GM21381 (cell line): ENCODE measurements at regions not wholly inside any gene's neighbourhood (a gene's known extent, or its start where the extent isn't known, plus 50 kb on each side); places are given as distances from the start of the nearest gene placed in this dataset.

Experiments used
- ATAC-seq: cut with Tn5 transposase; IDR thresholded peaks from one replicate; pipeline ENCODE4 v1.9.1; 2021; ENCODE audit warnings: mild to moderate bottlenecking, moderate library complexity; ENCODE audit not compliant: unreplicated experiment

DNA sequence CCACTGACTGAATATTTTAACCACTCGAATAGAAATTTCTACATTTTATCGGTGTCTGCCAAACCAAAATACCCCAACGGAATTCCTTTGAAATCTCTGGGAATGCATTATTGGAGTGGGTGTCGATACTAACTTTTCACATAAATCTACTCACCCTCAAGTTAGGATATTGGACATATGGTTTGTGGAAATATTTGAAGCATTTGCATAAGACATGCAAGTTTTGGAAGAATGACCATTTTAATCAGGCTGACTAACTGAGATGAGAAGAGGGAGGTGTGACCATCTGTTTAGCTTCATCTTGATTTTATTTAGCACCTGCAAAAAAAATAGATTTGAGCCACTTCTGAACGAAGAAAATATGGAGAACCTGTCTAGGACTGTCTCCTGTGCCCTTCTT, 61.2 kb downstream of the KLF6 start:
- no peak for ATAC-seq

DNA sequence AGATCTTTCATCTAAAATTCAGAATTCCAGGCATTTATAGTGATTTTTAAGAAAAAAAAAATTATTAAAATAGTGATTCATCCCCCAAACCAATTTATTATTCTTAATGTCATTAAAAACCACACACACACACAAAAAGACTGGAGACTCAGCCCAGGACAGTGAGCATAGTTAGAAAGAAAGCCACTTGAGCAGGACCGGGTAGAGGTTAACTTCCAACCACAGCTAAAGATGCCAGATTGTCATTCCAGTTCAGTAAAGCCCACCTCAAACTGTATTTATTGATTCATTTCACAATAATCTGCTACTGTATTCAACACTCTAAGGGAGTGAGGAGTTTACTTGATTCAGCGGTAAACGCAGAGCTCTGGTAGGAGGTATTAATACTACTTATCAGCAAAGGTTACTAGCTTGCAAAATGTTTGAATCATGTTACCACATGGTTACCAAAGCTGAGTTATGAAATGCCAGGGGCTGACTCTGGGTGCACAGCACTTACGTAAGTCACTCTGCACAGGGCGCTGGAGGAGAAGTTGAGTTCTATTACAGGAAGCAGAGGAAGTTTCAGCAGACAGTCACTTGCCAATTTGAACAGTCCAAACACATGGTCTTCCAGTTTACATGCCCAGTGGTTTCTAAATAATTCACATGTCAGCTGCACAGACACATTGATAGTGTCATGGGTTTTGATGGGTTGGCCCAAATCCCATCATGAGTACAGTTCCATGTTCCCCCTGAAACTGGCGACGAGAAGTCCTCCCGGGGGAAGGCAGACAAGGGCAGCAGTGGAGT, 64.6 kb downstream of the KLF6 start:
- no peak for ATAC-seq

DNA sequence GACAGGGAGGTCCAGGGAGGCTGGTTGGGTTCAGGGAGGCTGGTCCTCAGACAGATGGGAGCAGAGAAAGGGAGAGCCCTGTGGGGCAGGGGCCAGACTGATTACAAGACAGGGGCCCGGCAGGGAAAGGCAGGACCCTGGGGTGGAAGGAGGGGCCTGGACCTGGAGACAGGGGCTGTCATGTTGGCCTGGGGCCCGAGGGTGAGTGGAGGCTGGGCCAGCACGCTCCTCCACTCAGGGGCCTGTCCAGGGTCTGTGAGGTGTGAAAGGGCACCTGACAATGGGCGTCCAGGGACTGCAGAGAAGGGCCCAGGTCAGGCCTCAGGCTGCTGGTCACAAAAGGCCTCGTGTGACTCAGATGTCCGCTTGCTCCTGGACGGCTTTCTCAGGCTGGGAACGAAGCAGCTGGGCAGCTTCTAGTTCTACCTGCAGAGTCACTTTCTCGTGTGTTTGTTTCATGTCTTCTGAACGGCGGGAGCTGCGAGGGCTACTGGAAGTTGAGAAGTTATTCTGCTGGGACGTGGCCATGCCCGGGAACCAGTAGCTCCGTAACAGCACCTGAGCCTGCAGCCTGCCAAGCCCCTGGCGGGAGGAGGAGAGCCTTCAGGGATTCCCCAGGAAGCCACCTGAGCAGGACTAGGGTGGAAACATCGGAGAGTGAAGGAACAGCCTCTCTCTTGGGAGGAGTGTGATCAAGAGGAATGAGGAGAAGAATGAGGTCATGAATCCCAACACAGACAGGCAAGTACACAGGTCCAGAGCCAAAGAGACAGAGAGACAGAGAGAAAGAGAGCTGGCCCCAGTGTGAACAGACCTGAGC, 65.8 kb downstream of the KLF6 start:
- no peak for ATAC-seq

DNA sequence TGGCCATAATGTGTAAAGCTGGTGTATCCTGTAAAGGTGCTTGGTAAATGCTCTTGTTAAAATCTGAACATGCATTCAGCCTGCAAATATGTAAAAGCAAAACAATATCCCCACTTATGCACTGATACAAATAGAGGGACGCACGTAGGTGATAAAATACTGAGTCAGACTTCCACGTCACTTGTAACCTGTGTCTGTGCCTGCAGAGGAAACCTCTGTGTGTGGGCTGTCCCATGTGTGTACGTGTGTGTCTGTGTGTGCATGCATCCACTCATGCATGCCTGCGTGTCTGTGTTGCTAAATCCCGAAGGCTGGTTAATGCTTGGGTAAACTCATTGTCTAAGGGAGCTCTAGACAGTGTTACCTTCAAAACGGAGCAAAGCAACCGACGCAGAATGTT, 68.9 kb downstream of the KLF6 start:
- no peak for ATAC-seq

DNA sequence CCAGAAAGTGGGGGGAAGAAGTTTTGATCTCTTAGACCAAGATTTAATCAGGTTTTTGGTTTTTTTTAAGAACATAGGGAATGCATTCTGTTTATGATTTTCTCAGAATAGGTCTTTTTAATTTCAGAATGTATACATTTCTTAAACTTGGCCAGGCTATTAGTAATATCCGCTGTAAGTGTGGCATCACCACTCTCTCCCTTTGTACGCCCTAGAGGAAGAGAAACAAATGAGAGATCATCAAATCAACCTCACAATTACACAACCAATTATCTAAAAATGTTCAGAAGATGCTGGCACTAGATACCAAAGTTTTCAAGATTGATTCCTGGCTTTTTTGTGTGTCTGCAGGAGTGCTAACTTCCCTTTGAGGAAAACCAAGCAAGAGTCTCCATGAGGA, 70.0 kb downstream of the KLF6 start:
- no peak for ATAC-seq

DNA sequence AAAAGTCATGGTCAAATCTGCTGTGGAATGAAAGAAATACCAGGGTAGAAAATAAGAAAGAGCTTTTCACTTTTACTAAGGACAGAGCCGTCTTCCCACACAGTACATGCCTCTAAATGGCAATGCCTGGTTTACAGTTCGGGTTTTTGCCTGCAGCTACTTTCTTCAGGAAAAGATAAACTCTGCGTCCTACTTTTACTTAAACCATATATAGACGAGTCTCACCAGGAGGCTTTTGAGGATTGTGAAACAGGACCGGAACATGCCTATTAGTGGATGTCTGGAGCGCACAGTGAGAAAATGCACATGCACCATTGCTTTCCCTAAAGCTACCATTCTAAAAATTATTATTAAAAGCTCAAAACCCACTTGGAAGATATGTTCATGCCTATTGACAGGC, 70.5 kb downstream of the KLF6 start:
- no peak for ATAC-seq

DNA sequence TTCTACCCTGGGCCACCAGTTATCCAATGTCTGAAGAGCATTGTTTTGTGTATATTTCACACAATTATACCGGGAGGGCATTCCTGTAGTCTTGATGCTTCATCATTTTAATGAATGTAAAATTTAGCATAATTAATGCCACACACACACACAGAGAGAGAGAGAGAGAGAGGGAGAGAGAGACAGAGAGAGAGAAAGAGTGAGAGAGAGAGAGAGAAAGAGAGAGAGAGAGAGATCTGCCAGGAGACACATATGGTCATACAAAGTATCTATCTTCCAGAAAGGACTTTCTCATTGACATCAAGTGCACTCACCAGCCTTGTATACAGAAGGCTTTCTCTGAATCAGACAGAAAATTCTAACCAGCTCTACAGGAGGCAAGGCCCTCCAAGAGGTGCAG, 72.3 kb downstream of the KLF6 start:
- no peak for ATAC-seq

DNA sequence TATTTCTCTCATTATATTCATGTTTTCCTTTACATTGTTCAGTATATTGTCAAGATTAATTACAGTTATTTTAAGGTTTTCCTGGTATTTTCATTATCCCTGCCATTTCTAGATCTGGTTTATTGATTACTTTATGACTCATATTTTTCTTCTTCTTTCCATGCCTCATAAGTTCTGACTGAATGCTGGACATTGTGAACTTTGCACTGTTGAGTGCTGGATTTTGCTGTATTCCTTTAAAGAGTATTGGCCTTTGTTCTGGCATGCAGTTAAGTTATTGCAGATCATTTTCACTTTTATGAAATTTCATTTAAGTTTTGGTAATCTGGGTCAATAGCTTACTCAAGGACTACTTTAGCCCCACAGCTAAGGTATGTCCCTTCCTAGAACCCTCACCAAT, 73.1 kb downstream of the KLF6 start:
- ATAC-seq, result no peak

DNA sequence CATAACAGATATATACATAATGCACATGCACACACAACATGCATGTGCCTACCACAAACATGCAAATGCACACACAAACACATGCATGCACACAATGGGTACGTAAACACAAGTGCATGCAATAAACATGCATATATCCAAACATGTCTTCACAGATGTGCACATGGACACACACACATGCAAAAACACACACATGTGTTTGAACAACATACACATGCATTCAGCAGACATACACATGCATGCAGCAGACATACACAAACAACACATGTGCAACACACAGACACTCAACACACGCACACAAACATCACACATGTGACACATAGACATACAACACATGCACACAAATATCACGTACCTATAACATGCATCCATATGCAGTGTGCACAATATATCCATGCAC, 74.2 kb downstream of the KLF6 start:
- ATAC-seq, result no peak

DNA sequence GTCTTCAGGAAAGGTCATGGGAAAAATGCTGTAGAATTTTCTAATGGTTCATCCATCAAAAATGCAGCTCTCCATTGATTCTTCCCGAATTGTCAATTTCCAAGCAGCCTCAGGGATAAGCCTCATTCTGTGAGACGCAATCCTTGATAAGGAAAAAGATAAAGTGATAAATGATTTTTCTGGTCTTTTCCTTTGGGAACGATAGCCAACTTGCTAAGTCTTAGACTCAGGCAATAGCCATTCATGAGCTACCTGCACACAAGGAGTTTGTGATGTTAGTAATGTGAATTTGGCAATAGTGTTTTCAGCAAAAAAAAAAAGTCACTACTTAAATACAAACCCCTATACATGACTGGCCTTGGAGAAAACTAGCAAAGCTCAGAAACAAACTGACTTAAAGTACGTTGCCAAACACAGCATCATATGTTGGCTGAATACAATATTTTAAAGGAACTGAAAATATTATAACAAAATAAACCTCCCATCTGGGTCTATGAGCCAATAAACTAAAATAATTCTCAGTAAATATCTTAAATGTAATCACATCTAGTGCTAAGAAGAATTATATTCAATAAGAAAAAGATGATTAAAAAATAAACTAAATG, 75.5 kb downstream of the KLF6 start:
- ATAC-seq, result no peak

DNA sequence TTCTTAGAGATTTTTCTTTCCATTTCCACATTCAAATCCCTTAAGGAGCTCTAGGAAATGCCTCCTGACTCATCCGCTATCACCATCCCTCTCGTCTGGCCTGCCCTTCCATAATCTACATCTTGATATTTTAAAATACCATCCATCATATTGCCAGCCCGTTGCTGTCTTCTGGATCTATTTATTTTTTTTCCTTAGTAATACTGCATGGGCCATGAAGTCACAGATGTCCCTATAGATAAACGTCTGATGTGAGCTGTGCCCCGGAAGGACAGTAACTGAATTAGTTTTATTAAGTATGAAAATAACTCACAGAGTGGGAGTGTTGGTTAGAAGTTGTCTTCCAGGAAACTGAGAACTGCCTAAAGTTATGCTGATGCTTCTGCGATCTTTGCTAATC, 76.2 kb downstream of the KLF6 start:
- no peak for ATAC-seq

DNA sequence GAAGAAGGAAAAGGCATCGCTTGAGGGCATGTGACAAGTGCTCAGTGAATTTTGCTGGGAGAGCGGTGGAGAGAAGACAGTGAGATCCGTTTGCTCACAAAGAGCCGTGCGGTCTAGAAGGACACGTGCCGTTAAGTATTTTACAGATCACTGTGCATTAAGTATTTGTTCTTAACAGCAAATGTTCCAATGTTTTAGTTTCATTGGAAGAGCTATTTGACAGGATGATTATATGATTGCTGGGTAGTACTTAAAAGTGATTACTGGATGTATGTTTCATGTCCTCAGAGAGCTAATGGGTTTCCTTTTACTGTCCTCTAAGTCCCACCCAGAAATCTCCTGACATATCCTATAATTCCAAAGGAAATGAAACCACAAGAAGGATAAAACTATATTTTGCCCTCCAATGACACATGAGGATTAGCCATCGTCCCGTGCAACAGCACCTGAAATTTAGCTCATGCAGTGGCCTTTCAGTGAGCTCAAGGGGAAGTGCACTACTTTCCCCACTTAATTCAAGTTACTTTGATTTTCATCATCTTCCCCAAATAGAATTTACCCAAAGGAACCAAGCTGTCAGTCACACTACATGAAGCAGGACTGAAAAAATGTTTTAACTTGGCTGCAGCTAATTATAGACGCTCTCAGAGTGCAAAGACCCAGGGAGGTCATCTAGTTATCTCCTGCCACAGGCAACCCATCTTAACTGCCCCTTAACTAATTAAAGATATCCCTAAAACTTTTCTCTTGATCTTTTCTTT, 80.3 kb downstream of the KLF6 start:
- ATAC-seq, result no peak

DNA sequence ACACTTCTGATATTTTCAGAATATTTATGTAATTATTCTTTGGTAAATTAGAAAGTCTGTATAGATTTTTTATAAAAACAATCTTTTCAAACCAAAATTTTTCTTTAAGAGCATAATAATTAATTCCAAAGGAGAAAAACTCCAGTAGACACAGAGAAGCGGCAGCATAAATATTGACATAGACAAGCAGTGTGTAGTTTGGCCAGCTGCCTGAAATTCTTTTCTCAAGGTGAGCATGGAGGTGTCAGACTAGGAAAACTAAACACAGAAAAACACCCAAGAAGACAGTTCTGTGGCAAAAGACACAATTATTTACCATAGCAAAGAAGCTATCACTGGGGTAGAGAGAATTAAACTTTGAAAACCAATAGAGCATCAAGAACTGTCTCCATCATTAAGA, 82.4 kb downstream of the KLF6 start:
- ATAC-seq, result no peak

DNA sequence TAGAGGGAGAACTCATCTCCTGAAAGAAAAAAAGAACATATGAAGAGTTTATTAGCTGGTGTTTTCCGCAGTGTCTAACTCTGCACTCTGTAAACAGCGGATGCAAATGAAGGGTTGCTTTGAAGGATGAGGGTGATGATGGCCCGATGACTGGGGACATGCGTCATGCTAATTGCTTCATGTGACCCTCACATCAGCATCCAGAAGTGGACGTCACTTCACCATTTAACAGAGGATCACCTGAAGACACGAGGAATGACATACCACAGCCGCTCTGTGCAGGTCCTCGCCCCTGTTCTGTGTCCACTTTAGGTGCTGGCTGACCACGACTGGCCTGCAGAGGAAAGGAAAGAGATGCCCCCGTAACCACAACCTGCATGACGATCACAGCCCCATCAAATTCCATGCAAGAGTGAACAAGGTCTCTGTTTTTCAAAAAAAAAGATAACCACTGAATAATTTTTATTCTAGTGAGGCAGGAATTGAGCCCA, 82.9 kb downstream of the KLF6 start:
- ATAC-seq, result no peak

DNA sequence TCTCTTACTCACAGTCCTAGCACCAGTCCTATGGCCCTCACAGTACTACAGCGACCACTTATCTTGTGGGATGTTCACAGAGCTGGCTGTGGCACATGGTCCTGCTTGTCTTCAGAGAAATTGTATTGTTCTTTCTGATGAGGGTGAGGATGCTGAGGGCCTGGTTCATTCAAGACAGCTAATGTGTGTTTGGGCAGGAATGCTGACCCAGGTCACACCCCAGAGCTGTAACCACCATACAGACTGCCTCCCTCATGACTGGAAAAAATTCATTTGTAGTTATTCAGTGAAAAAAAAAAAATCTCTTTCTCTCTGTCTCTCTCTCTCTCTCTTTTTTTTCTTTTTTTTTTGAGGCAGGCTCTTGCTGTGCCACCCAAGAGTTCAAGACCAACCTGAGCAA, 83.5 kb downstream of the KLF6 start:
- ATAC-seq, result no peak

DNA sequence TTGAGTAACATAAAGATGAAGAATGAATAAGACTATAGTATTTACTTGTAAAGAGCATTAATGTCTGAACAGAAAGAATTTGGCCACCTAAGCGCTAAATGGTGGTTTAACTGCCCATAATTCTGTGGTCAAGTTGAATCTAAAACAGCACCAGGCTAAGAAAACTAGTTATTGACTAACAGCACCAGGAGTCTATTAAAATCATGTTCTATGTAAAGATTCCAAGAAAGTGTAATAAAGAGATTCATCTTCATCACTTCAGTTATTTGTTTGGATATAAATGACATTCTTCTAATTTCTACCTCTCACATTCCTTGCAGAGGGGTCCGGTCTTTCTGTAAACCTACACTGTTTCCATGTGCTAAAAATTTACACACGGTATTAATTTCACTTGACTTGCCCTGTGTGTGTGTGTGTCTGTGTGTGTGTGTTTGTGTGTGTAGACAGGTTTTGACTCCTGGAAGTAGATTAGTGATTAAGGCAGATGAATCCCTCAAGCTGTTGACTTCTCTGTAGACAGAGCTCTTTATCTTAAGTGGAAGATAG, 84.4 kb downstream of the KLF6 start:
- no peak for ATAC-seq

DNA sequence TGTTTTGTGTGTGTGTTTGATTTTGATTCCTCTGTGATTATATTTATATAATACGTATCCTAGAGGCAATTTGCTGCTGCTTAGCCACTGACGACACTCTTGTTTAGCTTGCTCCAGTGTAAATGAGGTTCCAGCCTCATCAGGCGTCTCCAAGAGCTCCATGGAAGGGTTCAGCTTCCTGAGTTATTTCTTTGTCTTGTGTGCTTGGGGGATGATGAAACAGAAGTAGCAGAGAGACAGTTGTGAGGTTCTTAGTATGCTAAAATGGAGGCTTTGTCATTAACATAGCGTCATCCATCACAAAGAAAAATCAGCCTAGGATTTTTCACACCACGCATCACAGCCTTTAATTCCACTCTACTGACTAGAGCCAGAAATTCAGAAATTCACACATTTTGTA, 85.1 kb downstream of the KLF6 start:
- no peak for ATAC-seq

DNA sequence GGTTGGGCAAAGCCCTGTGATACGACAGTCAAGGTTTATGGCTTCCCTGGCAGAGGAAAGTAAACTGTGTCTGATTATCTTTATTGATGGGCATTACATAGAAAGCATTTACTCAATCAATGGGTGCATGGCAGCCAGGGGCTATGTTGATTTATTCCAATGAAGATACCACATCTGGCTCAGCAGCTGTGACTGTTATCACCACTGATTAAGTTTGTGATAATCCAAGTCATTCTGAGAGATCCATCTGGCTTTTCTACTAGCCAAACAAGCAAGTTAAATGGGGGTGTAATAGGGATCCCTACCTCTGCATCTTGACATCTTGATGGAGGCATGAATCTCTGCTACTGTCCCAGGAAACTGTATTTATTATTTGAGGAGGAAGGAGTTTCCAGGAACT, 86.7 kb downstream of the KLF6 start:
- ATAC-seq, result no peak

DNA sequence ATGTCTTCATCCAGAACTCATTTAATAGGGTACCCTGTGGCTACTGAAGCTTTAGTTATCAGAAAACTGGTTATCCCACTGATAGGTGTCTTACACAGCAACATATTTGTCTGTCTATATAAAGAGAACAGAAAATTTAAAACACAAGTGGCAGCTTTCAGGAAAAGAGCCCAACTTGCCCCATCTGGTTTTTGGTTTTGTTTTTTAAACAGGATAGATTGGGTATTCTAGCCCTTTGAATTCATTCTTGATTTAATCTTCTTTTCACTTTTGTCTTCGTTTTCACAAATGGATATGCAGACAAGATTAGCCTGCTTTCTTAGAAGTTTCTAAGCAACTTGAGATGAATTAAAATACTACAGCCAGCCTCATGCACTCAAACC, 91.3 kb downstream of the KLF6 start:
- no peak for ATAC-seq

DNA sequence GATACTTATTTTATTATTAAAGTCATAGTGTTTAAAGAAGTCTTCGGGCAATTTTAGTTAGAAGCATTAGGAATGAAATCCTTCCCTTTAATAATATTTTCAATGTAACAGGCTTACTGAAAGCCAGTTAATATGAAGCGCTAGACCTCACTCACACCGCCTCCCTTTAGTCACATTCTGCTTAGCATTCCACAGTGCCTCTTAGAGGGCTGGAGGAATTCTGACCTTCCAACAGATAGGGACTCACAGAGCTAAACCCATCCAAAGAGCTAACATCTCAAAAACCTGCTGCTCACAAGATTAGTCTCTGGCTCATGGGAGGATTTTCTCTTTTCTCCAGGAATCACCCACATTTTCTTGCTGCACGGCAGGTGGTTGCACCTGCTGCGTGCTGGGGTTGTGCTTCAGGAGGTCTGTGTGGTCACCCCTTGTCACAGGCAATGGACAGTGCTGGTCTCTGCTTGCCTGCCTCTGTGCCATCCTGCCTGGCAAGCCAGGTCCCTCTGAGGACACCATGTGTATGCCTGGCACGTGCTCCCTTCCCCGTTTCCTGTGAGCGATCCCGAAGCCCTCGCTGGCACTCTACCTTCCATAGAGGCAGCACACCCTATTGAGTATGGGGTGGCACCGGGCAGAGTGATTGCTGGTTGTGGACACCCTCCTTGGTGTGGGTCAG, 91.8 kb downstream of the KLF6 start:
- ATAC-seq, result no peak
